Epithelial cell of esophagus (primary cell): ENCODE measurements at regions not wholly inside any gene's neighbourhood (a gene's known extent, or its start where the extent isn't known, plus 50 kb on each side); places are given as distances from the start of the nearest gene placed in this dataset.

Source experiments
- DNase-seq: peaks from one replicate; pipeline ENCODE4 v3.0.0; 2010; ENCODE audit warnings: low read depth
- H3K4me3 ChIP-seq: 2 replicates; pipeline ENCODE4 v1.5.1; 2011; ENCODE audit warnings: mild to moderate bottlenecking, low read length, control low read depth
- TF ChIP-seq, protein P1 (sequence below): IDR thresholded peaks from 2 replicates; pipeline ENCODE4 v1.5.1; 2011; ENCODE audit warnings: low read depth, mild to moderate bottlenecking, low read length, control low read depth, inconsistent platforms; ENCODE audit not compliant: insufficient read depth; ENCODE audit errors: missing control alignments

- H3K4me3 ChIP-seq, result no peak overlapping the region
- TF ChIP-seq, protein P1, sequence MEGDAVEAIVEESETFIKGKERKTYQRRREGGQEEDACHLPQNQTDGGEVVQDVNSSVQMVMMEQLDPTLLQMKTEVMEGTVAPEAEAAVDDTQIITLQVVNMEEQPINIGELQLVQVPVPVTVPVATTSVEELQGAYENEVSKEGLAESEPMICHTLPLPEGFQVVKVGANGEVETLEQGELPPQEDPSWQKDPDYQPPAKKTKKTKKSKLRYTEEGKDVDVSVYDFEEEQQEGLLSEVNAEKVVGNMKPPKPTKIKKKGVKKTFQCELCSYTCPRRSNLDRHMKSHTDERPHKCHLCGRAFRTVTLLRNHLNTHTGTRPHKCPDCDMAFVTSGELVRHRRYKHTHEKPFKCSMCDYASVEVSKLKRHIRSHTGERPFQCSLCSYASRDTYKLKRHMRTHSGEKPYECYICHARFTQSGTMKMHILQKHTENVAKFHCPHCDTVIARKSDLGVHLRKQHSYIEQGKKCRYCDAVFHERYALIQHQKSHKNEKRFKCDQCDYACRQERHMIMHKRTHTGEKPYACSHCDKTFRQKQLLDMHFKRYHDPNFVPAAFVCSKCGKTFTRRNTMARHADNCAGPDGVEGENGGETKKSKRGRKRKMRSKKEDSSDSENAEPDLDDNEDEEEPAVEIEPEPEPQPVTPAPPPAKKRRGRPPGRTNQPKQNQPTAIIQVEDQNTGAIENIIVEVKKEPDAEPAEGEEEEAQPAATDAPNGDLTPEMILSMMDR, result no peak
- peak; percentile 5 for DNase-seq
These were observed 398.3 kb upstream of the HNRNPA3 start for GRCh38 chr2:176814274-176814673.

- TF ChIP-seq, protein P1, result peak; percentile 41
- peak; percentile 20 for DNase-seq
- H3K4me3 ChIP-seq, result no peak overlapping the region
These were observed 397.7 kb upstream of the HNRNPA3 start for GRCh38 chr2:176814740-176815367.

GRCh38 chr2:176817061-176817565 lies 395.5 kb upstream of the HNRNPA3 start:
- H3K4me3 ChIP-seq, result no peak overlapping the region
- no peak for DNase-seq
- TF ChIP-seq, protein P1, result peak; percentile 22

- no peak overlapping the region for H3K4me3 ChIP-seq
- TF ChIP-seq, protein P1, result no peak
- DNase-seq, result no peak
These were observed 394.5 kb upstream of the HNRNPA3 start for GRCh38 chr2:176818076-176818475.

GRCh38 chr2:176818617-176819016 lies 394.0 kb upstream of the HNRNPA3 start:
- no peak overlapping the region for H3K4me3 ChIP-seq
- DNase-seq, result no peak
- TF ChIP-seq, protein P1, result no peak

DNA sequence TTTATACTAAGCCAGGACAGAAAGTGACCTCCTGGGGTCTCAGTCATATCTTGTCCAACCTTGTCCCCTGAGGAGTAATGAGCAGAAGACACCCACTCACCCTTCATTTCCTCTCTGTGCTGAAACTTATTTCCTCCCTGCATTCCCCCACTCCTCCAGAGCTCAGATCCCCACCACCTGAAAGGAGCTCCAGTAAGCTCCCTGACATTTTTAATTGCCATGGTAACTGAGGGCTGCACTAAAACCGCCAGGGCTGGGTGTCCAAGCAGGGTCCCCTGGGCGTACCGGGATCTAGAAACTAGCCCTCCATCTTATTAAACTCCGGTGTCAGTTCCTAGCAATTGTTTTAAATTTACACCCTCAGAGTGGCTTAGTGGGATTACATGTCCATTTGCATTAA lies 393.3 kb upstream of the HNRNPA3 start:
- TF ChIP-seq, protein P1, result no peak
- no peak for DNase-seq

GRCh38 chr2:176820371-176820932 lies 392.1 kb upstream of the HNRNPA3 start:
- TF ChIP-seq, protein P1, result no peak
- no peak for DNase-seq
- H3K4me3 ChIP-seq, result no peak overlapping the region

More for the DNA sequence above, 393.3 kb upstream of the HNRNPA3 start:
- H3K4me3 ChIP-seq, result no peak overlapping the region
